ENCODE measurements at regions not wholly inside any gene's neighbourhood (a gene's known extent, or its start where the extent isn't known, plus 50 kb on each side); places are given as distances from the start of the nearest gene placed in this dataset.

- no peak overlapping the region for H3K27ac Mint-ChIP-seq
- no peak overlapping the region for H3K4me3 Mint-ChIP-seq
- H3K27me3 Mint-ChIP-seq, result no peaks in the 10 kb centered on the region
- H3K36me3 Mint-ChIP-seq (ENCODE audit: low read depth), result no peaks in the 10 kb centered on the region
- no peak for ATAC-seq (replicated peaks)
- H3K9me3 Mint-ChIP-seq, result peaks cover 6% of the 10 kb centered on the region
- no peaks in the 10 kb centered on the region for H3K4me1 Mint-ChIP-seq
These were observed 558.7 kb downstream of the ACTL7B start for GRCh38 chr9:108297073-108297472.

GRCh38 chr9:108296056-108296455 lies 559.7 kb downstream of the ACTL7B start:
- Mint-ChIP-seq H3K9me3 (peaks cover 6% of the 10 kb centered on the region), H3K4me3 (no peak overlapping the region), H3K27ac (no peak overlapping the region), H3K4me1 (no peaks in the 10 kb centered on the region), H3K36me3 (ENCODE audit: low read depth) (no peaks in the 10 kb centered on the region), H3K27me3 (no peaks in the 10 kb centered on the region)
- no peak for ATAC-seq (replicated peaks)

- H3K27me3 Mint-ChIP-seq, result no peaks in the 10 kb centered on the region
- H3K27ac Mint-ChIP-seq, result no peak overlapping the region
- no peak overlapping the region for H3K4me3 Mint-ChIP-seq
- H3K36me3 Mint-ChIP-seq (ENCODE audit: low read depth), result no peaks in the 10 kb centered on the region
- H3K9me3 Mint-ChIP-seq, result peaks cover 8% of the 10 kb centered on the region
- no peaks in the 10 kb centered on the region for H3K4me1 Mint-ChIP-seq
- ATAC-seq (replicated peaks), result no peak
These were observed 564.2 kb downstream of the ACTL7B start for GRCh38 chr9:108291586-108291932.

GRCh38 chr9:108290839-108291585 lies 564.8 kb downstream of the ACTL7B start:
- ATAC-seq (replicated peaks), result no peak
- Mint-ChIP-seq H3K4me3 (no peak overlapping the region), H3K9me3 (peaks cover 7% of the 10 kb centered on the region), H3K27me3 (no peaks in the 10 kb centered on the region), H3K4me1 (no peaks in the 10 kb centered on the region), H3K27ac (no peak overlapping the region), H3K36me3 (ENCODE audit: low read depth) (no peaks in the 10 kb centered on the region)

DNA sequence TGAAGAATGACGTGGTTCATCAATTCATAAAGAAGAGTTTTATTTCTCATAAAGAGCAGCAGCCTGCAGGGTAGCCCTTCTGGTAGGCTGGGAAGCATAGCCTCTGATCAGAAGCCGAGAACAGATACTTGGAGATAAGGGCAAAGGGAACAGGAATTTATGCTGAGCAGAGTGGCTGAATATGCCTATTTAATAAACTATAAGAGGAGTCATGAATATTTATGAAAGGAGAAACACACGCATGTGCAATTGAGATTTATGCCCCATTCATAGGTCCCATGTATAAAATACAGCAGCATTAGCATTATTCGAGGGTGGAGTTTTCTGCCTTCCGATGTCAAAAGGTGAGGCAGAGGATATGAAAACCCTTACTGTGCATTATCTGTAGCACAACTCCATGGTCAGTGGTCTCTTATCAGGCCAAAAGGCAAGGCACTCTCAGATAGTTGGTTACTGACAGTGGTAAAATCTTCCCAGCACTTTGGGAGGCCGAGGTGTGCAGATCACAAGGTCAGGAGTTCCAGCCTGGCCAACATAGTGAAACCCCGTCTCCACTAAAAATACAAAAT lies 569.1 kb downstream of the ACTL7B start:
- Mint-ChIP-seq H3K4me1 (no peaks in the 10 kb centered on the region), H3K4me3 (no peak overlapping the region), H3K9me3 (peaks cover 7% of the 10 kb centered on the region), H3K27me3 (no peaks in the 10 kb centered on the region), H3K36me3 (ENCODE audit: low read depth) (no peaks in the 10 kb centered on the region), H3K27ac (no peak overlapping the region)
- no peak for ATAC-seq (replicated peaks)

DNA sequence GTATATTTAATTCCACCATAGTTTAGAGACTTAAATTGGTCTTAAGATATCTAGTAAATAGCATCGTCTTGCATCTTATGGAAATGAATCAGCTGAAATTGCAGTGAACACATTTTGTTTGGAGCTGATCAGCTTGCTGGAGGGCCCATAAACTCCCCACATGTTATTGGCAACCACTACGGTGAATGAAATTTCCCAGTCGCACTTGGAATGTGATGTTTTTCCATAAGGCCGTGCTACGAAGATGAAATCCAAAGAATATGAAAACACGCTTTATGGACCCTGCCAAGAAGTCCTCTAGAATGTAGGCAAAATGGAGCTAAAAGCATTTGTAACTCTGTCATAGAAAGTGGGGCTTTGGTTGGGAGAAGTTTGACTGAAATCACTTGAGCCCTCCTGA lies 572.1 kb downstream of the ACTL7B start:
- no peaks in the 10 kb centered on the region for H3K4me1 Mint-ChIP-seq
- H3K27ac Mint-ChIP-seq, result no peak overlapping the region
- H3K9me3 Mint-ChIP-seq, result peaks cover 5% of the 10 kb centered on the region
- ATAC-seq (replicated peaks), result no peak
- peaks cover 4% of the 10 kb centered on the region for H3K27me3 Mint-ChIP-seq
- no peaks in the 10 kb centered on the region for H3K36me3 Mint-ChIP-seq (ENCODE audit: low read depth)
- no peak overlapping the region for H3K4me3 Mint-ChIP-seq

DNA sequence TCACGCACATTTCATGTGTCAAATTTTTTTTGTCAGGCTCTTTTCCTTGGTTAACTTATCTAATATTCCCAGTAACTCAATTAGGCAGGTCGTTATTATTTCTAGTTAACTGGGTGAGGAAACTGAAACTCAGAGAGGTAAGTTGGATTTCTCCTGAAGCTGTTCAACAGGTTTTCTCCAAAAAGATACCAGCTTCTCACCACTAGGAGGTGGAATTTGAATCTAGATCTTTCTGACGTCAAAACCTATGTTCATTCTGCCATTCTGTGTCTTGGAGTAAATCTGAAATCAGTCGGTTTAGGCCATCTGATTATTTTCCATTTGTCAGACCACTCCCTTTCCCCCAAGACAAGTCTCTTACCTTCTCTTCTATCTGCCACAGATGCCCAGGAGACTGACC lies 572.9 kb downstream of the ACTL7B start:
- Mint-ChIP-seq H3K27ac (no peak overlapping the region), H3K9me3 (peaks cover 5% of the 10 kb centered on the region), H3K27me3 (peaks cover 4% of the 10 kb centered on the region), H3K4me3 (no peak overlapping the region), H3K4me1 (no peaks in the 10 kb centered on the region), H3K36me3 (ENCODE audit: low read depth) (no peaks in the 10 kb centered on the region)
- no peak for ATAC-seq (replicated peaks)

GRCh38 chr9:108281696-108282095 lies 574.1 kb downstream of the ACTL7B start:
- Mint-ChIP-seq H3K36me3 (ENCODE audit: low read depth) (no peaks in the 10 kb centered on the region), H3K27ac (no peak overlapping the region), H3K4me3 (no peak overlapping the region), H3K9me3 (peaks cover 5% of the 10 kb centered on the region), H3K27me3 (peaks cover 4% of the 10 kb centered on the region), H3K4me1 (no peaks in the 10 kb centered on the region)
- ATAC-seq (replicated peaks), result no peak

DNA sequence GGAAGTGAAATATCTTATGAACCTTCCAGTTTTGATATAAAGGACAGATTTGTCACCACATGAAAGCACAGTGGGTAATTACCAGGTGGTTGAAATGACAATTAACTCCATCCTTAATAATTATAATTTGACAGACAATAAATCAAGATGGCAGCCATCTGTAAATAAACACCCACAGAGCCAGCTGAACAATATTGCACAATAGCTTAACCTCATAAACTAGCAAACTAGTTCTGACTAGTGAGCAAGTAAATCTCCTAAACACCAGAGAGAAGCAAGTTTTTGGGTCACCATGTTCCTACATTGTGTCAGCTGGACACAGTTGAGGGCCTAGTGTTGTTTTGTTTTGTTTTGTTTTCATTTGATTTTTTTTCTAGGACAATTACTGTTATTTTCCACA lies 577.4 kb downstream of the ACTL7B start:
- no peaks in the 10 kb centered on the region for H3K4me1 Mint-ChIP-seq
- peaks cover 11% of the 10 kb centered on the region for H3K9me3 Mint-ChIP-seq
- no peak overlapping the region for H3K4me3 Mint-ChIP-seq
- no peak for ATAC-seq (replicated peaks)
- no peaks in the 10 kb centered on the region for H3K36me3 Mint-ChIP-seq (ENCODE audit: low read depth)
- peaks cover 4% of the 10 kb centered on the region for H3K27me3 Mint-ChIP-seq
- H3K27ac Mint-ChIP-seq, result no peak overlapping the region

- ATAC-seq (replicated peaks), result no peak
- Mint-ChIP-seq H3K4me1 (no peaks in the 10 kb centered on the region), H3K36me3 (ENCODE audit: low read depth) (no peaks in the 10 kb centered on the region), H3K27me3 (peaks cover 4% of the 10 kb centered on the region), H3K9me3 (peaks cover 11% of the 10 kb centered on the region), H3K27ac (no peak overlapping the region), H3K4me3 (no peak overlapping the region)
These were observed 578.6 kb downstream of the ACTL7B start for GRCh38 chr9:108277216-108277615.

DNA sequence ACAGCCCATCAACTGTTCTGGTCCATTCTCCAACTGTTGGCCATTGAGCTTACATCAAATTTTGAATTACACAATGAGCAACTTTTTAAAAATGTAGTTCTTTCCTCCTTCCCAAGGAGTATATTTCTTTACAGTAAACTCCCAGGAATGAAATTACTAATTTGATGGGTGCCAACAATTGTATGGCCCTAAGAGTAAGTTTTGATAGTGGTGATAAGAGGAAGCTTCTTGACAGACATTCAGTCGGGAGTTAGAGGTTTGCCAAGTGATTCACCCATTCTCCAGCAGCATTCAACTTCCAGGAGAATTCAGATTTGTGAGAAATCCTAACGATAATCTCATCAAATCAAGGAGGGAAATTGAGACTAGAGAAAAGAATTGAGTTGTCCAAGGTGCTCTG lies 579.9 kb downstream of the ACTL7B start:
- Mint-ChIP-seq H3K27me3 (peaks cover 4% of the 10 kb centered on the region), H3K27ac (no peak overlapping the region), H3K9me3 (peaks cover 11% of the 10 kb centered on the region), H3K4me1 (no peaks in the 10 kb centered on the region), H3K36me3 (ENCODE audit: low read depth) (no peaks in the 10 kb centered on the region), H3K4me3 (no peak overlapping the region)
- no peak for ATAC-seq (replicated peaks)

DNA sequence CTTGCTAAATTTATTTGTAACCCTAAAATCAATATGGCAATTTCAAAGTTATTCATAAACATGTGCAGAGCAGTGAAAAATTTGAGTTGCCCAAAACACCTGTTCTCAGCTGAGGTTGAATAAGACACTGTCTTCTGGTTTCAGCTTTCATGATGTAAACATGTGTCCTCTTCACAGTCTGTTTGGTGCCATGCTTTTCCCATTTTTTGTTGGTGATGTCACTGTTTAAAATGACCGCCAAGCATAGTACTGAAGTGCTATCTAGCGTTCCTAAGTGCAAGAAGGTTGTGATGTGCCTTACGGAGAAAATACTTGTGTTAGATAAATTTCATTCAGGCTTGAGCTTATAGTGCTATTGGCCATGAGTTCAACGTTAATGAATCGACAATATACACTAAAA lies 580.8 kb downstream of the ACTL7B start:
- no peak overlapping the region for H3K27ac Mint-ChIP-seq

GRCh38 chr9:108273988-108274387 lies 581.8 kb downstream of the ACTL7B start:
- no peaks in the 10 kb centered on the region for H3K27me3 Mint-ChIP-seq
- ATAC-seq (replicated peaks), result no peak

More for the DNA sequence above, 580.8 kb downstream of the ACTL7B start:
- Mint-ChIP-seq H3K9me3 (peaks cover 11% of the 10 kb centered on the region), H3K36me3 (ENCODE audit: low read depth) (no peaks in the 10 kb centered on the region), H3K4me3 (no peak overlapping the region), H3K27me3 (peaks cover 4% of the 10 kb centered on the region), H3K4me1 (no peaks in the 10 kb centered on the region)
- no peak for ATAC-seq (replicated peaks)

DNA sequence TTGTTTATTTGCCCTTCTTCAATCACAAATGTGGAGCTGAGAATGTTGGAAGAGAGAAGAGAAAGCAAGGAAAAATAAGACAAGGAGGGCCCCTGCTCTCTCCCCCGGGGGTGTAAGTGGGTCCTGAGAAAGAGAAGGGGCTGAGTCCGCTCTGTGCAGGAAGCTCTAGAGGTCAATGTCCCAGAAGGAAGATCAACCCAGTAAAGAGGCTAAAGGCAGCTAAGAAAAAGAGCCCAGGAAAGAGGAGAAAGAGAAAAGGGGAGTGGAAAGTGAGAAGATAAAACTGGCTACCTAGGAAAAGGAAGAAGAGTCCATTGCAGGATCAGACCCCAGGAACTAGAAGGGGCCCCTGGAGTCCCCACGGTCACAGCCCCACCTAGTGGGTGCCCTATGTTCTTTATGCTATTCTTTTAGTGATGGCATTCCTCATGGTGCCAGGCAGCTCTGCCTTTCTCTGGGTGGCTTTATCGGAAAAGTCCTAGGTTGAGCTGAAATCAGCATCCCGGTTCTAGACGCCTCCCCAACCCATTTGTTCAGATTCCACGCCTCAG lies 583.4 kb downstream of the ACTL7B start:
- Mint-ChIP-seq H3K4me1 (no peaks in the 10 kb centered on the region), H3K36me3 (ENCODE audit: low read depth) (no peaks in the 10 kb centered on the region), H3K9me3 (peaks cover 8% of the 10 kb centered on the region), H3K27ac (no peak overlapping the region), H3K27me3 (no peaks in the 10 kb centered on the region), H3K4me3 (no peak overlapping the region)
- ATAC-seq (replicated peaks), result no peak

More at GRCh38 chr9:108273988-108274387, 581.8 kb downstream of the ACTL7B start:
- H3K4me1 Mint-ChIP-seq, result no peaks in the 10 kb centered on the region
- H3K9me3 Mint-ChIP-seq, result peaks cover 5% of the 10 kb centered on the region
- no peaks in the 10 kb centered on the region for H3K36me3 Mint-ChIP-seq (ENCODE audit: low read depth)
- H3K4me3 Mint-ChIP-seq, result no peak overlapping the region
- H3K27ac Mint-ChIP-seq, result no peak overlapping the region

DNA sequence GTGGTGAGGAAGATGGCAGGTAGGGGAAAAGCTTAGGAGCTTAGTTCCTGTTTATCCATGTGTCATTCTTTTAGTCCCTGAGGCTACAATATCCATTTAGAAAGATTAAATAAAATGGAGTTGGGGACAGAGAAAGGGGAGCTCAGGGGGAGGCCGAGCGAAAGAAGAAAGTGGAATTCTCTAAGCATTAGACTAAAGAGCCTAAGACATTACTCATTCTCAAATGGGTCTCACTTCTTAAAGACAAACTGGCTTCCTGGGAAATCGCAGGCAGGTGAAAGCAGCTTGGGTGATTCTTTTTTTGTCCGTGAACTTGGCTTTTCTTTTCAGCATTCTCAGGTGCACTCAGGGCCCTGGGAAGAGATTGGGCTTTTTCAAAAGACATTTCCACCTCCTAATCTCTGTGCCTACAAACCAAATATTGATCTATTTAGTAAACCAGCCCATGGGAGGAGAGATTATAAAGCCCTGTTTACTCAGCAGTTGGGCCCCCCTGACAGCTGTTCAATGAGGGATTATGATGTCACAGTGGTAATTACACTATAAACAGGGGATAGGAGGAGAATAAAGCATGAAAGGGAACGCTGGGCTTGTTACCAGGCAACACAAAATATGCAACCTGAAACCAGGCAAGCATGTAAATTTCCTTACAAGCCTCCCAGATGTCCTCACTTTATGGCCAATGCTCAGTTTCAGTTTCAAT lies 584.0 kb downstream of the ACTL7B start:
- ATAC-seq (replicated peaks), result no peak
- Mint-ChIP-seq H3K9me3 (peaks cover 8% of the 10 kb centered on the region), H3K36me3 (ENCODE audit: low read depth) (no peaks in the 10 kb centered on the region), H3K4me1 (no peaks in the 10 kb centered on the region), H3K4me3 (no peak overlapping the region), H3K27me3 (no peaks in the 10 kb centered on the region), H3K27ac (no peak overlapping the region)
